Left cardiac atrium (tissue), 4 donors: ENCODE measurements at regions not wholly inside any gene's neighbourhood (a gene's known extent, or its start where the extent isn't known, plus 50 kb on each side); places are given as distances from the start of the nearest gene placed in this dataset.
"Not testable (repeated sequence)": the region's sequence is repeated elsewhere in the genome, so short reads cannot be mapped to it uniquely, and the experiment has no call there.

ENCODE experiments used
- ATAC-seq, 2 donors: fragments of 200-7000 bp; cut with Tn5 transposase; one replicate each; pipeline ENCODE4 v1.9.1; 2020; ENCODE audit warnings: mild to moderate bottlenecking in 2 of 2, moderate library complexity in 2 of 2
- DNase-seq: peaks from one replicate; pipeline ENCODE4 v3.0.0-alpha.2; 2020
- intact Hi-C, 2 donors: fragments of 100-400 bp; cut with DNase I; formaldehyde crosslinking; loops; one replicate each; pipeline versions ENCODE4 v1.14.1 to v1.15.1; 2022 to 2023
- donor health status: DM: no; HTN: yes; CAD: no.
- donor health status: DM: no; HTN: yes; CAD: no; lungs with severe emphysema.
- donor health status: DM: yes; HTN: yes; CAD: no.
- donor health status: Dilated cardiomyopathy.

DNA sequence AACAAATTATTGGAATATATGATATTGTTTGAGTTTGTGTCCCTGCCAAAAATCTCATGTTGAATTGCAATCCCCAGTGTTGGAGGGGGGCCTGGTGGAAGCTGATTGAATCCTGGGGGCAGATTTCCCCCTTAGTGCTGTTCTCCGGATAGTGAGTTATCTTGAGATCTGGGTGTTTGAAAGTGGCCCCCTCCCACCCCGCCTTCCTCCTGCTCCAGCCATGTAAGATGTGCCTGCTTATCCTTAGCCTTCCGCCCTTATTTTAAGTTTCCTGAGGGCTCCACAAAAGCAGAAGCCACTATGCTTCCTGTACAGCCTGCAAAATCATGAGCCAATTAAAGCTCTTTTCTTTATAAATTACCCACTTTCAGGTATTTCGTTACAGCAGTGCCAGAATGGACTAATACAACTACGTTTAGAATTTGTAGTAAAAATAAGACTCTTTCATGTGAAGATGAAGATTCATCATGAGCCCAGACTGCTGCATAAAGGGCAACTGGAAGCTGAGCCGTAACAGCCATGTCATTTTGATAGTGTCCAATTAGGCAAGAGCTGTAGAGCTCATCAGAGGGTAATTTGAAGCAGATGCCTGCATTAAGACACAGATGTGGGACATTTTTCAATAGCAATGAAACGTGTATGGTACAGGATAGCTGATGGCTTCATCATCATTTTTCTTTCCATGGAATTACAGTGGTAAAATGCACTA is 1007.2 kb downstream of the REEP3 start:
- intact Hi-C loops = no loop called here
- ATAC-seq (no peak), DNase-seq (no peak)

DNA sequence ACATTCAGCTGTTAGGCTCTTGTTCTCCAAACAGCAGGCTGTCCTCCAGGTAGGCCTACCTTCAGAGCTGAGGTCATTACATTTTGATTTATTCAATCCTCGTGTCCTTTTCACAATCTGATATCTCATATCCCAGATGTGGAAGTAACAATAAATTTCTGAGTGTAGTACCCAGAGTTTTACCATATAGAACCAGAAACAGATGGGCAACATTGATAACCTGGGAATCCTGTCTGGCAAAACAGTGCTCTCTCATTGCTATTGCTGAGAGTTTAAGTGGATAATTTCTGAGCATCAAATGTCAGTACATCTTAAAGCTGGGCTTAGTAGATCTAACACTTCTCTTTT is 1007.8 kb downstream of the REEP3 start:
- ATAC-seq (no peak), DNase-seq (no peak)
- intact Hi-C loops = no loop called here

DNA sequence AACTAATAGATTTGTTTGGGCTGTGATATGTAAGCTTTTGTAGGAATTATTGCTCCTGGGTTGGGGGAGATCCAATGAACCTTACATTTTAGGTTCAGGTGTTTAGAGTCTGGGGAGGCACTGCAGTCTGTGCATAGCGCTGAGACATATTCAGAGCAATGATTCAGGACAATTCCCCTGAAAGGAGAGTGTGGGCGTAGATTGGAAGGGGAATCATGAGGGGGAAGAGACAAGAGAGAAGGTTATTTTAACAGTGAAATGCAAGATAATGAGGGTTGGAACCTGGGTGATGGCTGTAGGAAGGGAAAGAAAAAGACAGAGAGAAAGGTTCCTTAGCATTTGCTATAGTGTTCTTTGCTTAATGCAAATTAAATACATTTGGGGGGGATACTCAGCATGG is 1013.4 kb downstream of the REEP3 start:
- intact Hi-C loops = no loop called here
- ATAC-seq (no peak), DNase-seq (no peak)

DNA sequence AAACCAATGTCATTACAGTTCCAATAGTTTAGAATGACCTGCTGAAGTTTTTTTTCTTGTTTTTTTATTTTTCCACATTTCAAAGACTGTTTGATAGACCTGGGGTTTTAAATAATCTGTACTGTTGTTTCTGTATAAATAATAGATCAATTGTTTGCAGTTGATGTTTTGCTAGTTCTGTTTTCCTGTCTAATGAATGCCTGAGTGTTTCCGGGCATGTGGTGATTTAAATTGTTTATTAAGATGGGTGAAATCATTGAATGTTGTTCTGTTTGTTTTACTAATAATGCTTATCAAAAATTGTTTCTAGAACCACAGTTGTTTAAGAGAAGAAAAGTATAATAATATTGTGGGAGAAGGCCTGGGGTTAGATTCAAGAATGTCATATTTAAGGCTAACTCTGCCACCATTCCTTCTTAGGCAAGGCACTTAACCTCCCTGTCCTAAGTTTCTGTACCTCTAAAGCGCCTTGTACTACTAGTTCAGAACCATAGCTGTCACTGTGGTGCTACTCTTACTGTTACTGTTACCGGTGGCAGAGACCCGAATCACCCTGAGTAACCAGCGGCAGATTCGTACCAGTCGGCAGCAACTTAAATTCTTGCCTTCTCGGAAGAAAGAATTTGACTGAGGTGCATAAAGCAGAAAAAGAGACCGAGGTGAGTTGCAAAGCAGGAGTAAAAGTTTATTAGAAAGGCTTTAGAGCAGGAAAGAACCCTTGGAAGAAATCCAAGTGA is 1014.1 kb downstream of the REEP3 start:
- ATAC-seq (no peak), DNase-seq (no peak)
- intact Hi-C loops = no loop called here

GRCh38 chr10:64537112-64537511 is 1015.9 kb downstream of the REEP3 start:
- DNase-seq (no peak), ATAC-seq (no peak)
- intact Hi-C loops = no loop called here

GRCh38 chr10:64537928-64538327 is 1016.7 kb downstream of the REEP3 start:
- DNase-seq = no peak
- intact Hi-C loops = no loop called here
- no peak for ATAC-seq

GRCh38 chr10:64546073-64546472 is 1024.9 kb downstream of the REEP3 start:
- intact Hi-C loops = no loop called here
- DNase-seq (no peak), ATAC-seq (no peak)

DNA sequence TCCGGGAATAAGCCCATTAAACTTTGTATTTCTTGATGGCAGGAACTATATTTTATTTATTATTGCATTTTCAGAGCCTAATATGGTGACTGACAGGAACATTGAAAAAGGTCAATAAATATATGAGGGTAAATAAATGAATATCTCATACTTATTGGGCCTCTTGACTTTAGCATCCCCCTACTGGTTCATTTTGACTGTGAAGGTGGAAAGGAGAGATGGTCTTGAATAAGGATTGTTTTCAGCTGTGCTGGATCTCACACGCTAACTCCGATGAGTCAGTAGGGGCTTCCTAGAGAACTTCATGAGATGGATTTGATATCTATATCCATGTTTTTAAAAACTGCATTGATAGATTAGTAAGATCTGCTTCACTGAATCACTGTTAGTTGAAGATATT is 1026.0 kb downstream of the REEP3 start:
- intact Hi-C loops = no loop called here
- no peak for DNase-seq

GRCh38 chr10:64555666-64556065 is 1034.5 kb downstream of the REEP3 start:
- intact Hi-C loops = no loop called here
- ATAC-seq = no peak
- no peak for DNase-seq

More for the DNA sequence above, 1026.0 kb downstream of the REEP3 start:
- no peak for ATAC-seq

- DNase-seq (no peak), ATAC-seq (no peak)
- intact Hi-C loops = no loop called here
Observed at GRCh38 chr10:64558094-64558835, 1037.1 kb downstream of the REEP3 start.

DNA sequence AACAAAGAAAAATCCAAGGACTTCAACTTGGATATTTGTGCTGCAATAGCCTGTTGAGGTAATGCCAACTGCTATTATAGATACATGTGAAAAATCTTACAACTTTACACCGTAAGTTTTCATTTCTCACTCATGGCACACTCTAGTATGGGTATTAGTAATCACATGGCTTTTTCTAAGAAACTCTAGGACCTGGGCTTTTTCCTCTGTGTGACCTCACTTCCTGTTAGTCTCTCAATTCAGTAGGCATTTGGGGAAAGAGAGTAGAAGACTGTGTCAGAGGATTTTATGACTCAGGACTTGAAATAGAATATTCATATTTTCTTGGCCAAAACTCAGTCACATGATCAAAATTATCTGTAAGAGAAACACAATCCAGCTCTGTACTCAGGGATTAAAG is 1049.9 kb downstream of the REEP3 start:
- intact Hi-C loops = no loop called here
- DNase-seq (no peak), ATAC-seq (no peak)

GRCh38 chr10:64573623-64574325 is 1052.6 kb downstream of the REEP3 start:
- DNase-seq = no peak
- intact Hi-C loops = no loop called here
- no peak for ATAC-seq

- no peak for DNase-seq
- intact Hi-C loops = no loop called here
- peak in 1 of 2 donors; percentile 44 for ATAC-seq
Observed at GRCh38 chr10:64574371-64574770, 1053.2 kb downstream of the REEP3 start.

- DNase-seq (no peak), ATAC-seq (no peak)
- intact Hi-C loops = no loop called here
Observed at GRCh38 chr10:64576497-64576896, 1055.3 kb downstream of the REEP3 start.

GRCh38 chr10:64578757-64579156 is 1057.6 kb downstream of the REEP3 start:
- ATAC-seq, intact Hi-C loops, DNase-seq: not testable (repeated sequence)

DNA sequence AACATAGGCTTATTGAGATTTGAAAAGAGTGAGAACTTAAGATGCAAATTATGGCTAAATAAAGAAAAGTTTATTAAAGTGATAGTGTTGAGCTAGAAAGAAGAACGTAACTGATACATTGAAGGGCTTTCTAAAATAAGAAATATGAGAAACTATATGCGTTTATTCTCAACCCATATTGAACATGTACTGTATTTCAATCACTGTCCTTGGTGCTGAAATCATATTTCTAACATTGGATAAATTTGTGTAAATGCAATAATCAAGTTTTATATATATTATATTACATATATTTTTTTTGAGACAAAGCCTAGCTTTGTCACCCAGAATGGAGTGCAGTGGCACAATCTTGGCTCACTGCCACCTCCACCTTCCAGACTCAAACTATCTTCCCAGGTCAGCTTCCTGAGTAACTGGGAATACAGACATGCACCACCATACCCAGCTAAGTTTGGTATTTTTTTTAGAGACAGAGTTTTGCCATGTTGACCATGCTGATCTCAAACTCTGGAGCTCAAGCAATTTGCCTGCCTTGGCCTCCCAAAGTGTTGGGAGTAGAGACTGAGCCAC is 1065.8 kb downstream of the REEP3 start:
- intact Hi-C loops = no loop called here
- ATAC-seq = no peak

GRCh38 chr10:64594072-64594471 is 1072.9 kb downstream of the REEP3 start:
- ATAC-seq (no peak), DNase-seq (no peak)
- intact Hi-C loops = no loop called here

More for the DNA sequence above, 1065.8 kb downstream of the REEP3 start:
- DNase-seq = no peak

DNA sequence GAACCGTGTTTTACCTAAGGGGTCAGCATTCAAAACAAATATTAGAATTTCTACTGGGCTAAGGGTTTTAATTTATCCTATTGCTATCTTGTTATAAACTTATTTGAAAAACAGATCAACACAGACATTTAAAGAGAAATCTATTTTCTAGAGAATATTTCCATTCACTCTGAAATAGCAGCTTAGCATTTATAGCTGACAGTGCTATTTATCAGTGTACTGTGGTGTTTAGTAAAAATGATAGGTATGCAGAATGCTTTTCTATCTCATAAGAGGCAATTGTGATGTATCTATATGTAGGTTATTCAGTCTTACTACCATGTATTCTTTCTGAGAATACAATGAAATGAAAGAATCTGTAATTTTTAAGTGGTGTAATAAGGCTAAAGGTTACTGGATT is 1077.4 kb downstream of the REEP3 start:
- no peak for ATAC-seq
- DNase-seq = no peak
- intact Hi-C loops = no loop called here

- no peak for ATAC-seq
- DNase-seq = no peak
- intact Hi-C loops = no loop called here
Observed at GRCh38 chr10:64601298-64601697, 1080.1 kb downstream of the REEP3 start.
